ENCODE measurements at regions not wholly inside any gene's neighbourhood (a gene's known extent, or its start where the extent isn't known, plus 50 kb on each side); places are given as distances from the start of the nearest gene placed in this dataset.

DNA sequence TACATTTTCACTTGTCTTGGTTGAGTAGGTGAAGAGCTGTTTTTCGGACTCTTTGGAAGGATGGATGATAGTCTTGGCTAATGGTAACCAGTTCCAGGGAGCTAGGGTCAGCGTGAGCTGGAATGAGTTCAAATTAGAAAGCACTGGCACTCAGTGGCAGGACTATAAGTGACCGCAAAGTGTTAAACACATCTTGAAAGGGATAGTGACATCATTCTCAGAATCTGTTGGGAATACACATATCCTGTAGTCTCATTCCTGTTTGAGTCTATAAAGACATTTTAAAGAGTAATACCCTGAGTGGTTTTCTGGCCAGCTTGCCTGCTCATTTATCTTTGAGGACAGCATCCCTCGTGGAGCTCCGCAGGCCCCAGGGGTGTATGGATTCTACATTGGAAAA lies 56.7 kb upstream of the TMEM248 start:
- no peak overlapping the region for H3K4me2 ChIP-seq (ENCODE audit: insufficient read depth, low read length)
- no peak for ATAC-seq
- POLR2A ChIA-PET, result no interaction called here

More for the DNA sequence above, 56.7 kb upstream of the TMEM248 start:
- TF ChIP-seq, protein P1, sequence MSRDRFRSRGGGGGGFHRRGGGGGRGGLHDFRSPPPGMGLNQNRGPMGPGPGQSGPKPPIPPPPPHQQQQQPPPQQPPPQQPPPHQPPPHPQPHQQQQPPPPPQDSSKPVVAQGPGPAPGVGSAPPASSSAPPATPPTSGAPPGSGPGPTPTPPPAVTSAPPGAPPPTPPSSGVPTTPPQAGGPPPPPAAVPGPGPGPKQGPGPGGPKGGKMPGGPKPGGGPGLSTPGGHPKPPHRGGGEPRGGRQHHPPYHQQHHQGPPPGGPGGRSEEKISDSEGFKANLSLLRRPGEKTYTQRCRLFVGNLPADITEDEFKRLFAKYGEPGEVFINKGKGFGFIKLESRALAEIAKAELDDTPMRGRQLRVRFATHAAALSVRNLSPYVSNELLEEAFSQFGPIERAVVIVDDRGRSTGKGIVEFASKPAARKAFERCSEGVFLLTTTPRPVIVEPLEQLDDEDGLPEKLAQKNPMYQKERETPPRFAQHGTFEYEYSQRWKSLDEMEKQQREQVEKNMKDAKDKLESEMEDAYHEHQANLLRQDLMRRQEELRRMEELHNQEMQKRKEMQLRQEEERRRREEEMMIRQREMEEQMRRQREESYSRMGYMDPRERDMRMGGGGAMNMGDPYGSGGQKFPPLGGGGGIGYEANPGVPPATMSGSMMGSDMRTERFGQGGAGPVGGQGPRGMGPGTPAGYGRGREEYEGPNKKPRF (IDR thresholded peaks at IDR 0.05; ENCODE audit: low read depth, low read length), result no peak
- TF ChIP-seq ZNF263 (CRISPR knock-in tag; IDR thresholded peaks at IDR 0.05; ENCODE audit: borderline replicate concordance) (no peak), ZNF324 (CRISPR knock-in tag; IDR thresholded peaks at IDR 0.05) (no peak), CSDE1 (IDR thresholded peaks at IDR 0.05) (no peak), CEBPB (tag; IDR thresholded peaks at IDR 0.05) (no peak), ZKSCAN3 (CRISPR knock-in tag; IDR thresholded peaks at IDR 0.05) (no peak), NCOA1 (IDR thresholded peaks at IDR 0.05; ENCODE audit: low read depth) (no peak), CEBPG (CRISPR knock-in tag; IDR thresholded peaks at IDR 0.05) (no peak), CEBPG (tag; conservative IDR thresholded peaks at IDR 0.05 in 1 of 2, IDR thresholded peaks at IDR 0.05 in 1 of 2) (no peak), RBM17 (IDR thresholded peaks at IDR 0.05; ENCODE audit: borderline replicate concordance, low read depth, low read length) (no peak), POLR2AphosphoS2 (IDR thresholded peaks at IDR 0.05; ENCODE audit: low read length) (no peak)
- TF ChIP-seq, protein P2, sequence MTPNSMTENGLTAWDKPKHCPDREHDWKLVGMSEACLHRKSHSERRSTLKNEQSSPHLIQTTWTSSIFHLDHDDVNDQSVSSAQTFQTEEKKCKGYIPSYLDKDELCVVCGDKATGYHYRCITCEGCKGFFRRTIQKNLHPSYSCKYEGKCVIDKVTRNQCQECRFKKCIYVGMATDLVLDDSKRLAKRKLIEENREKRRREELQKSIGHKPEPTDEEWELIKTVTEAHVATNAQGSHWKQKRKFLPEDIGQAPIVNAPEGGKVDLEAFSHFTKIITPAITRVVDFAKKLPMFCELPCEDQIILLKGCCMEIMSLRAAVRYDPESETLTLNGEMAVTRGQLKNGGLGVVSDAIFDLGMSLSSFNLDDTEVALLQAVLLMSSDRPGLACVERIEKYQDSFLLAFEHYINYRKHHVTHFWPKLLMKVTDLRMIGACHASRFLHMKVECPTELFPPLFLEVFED (CRISPR knock-in tag; conservative IDR thresholded peaks at IDR 0.05), result no peak
- TF ChIP-seq, protein P3, sequence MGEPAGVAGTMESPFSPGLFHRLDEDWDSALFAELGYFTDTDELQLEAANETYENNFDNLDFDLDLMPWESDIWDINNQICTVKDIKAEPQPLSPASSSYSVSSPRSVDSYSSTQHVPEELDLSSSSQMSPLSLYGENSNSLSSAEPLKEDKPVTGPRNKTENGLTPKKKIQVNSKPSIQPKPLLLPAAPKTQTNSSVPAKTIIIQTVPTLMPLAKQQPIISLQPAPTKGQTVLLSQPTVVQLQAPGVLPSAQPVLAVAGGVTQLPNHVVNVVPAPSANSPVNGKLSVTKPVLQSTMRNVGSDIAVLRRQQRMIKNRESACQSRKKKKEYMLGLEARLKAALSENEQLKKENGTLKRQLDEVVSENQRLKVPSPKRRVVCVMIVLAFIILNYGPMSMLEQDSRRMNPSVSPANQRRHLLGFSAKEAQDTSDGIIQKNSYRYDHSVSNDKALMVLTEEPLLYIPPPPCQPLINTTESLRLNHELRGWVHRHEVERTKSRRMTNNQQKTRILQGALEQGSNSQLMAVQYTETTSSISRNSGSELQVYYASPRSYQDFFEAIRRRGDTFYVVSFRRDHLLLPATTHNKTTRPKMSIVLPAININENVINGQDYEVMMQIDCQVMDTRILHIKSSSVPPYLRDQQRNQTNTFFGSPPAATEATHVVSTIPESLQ (CRISPR knock-in tag; IDR thresholded peaks at IDR 0.05), result no peak
- Histone ChIP-seq H3K79me2 (ENCODE audit: control insufficient read depth, insufficient read depth, low read length) (no peaks in the 10 kb centered on the region), H3K9me1 (ENCODE audit: control insufficient read depth, insufficient read depth, low read length) (no peaks in the 10 kb centered on the region), H2AFZ (ENCODE audit: low read depth, low read length) (no peak overlapping the region), H3K27me3 (ENCODE audit: control insufficient read depth in 2 of 2, insufficient read depth in 2 of 2, low read length in 2 of 2) (no peaks in the 10 kb centered on the region), H3K4me1 (replicated peaks in 1 of 2; ENCODE audit: control insufficient read depth in 2 of 2, insufficient read depth in 2 of 2, low read length in 2 of 2) (peaks cover 7 to 21% of the 10 kb centered on the region in 2 experiments; a peak in 4 of 5 replicates), H3K27ac (ENCODE audit: extremely low read depth, low read depth, low read length) (no peak overlapping the region), H4K20me1 (replicated peaks; ENCODE audit: control insufficient read depth, insufficient read depth, low read length) (no peaks in the 10 kb centered on the region), H3K9me3 (replicated peaks; ENCODE audit: control insufficient read depth, insufficient read depth, low read depth, low read length) (no peaks in the 10 kb centered on the region), H3K4me3 (no peak overlapping the region), H3K9ac (ENCODE audit: insufficient read depth in 1 of 2, low read depth in 2 of 2, low read length in 2 of 2) (no peak overlapping the region), H3K36me3 (ENCODE audit: control insufficient read depth, insufficient read depth, low read length) (peaks cover 32% of the 10 kb centered on the region)
- intact Hi-C loops (cut with micrococcal nuclease), result no loop called here
- FAIRE-seq (no peak), DNase-seq (ENCODE audit: extremely low read depth in 1 of 4, low spot score in 3 of 4) (no peak)
- no TSS peak for BruUV-seq (replicated peaks)
- 74% methylated on average over 5 of the region's 5 CpGs for WGBS (ENCODE audit: insufficient coverage, low coverage, missing lambda C conversion rate)
- in situ Hi-C loops (cut with MboI), result no loop called here
- CTCF ChIA-PET (ENCODE audit: low intra/inter-chr PET ratio), result no interaction called here

Data from K562 (cell line).